Activated naive CD8-positive, alpha-beta T cell treated with anti-CD3 and anti-CD28 coated beads for 36 hours (primary cell): ENCODE measurements at regions not wholly inside any gene's neighbourhood (a gene's known extent, or its start where the extent isn't known, plus 50 kb on each side); places are given as distances from the start of the nearest gene placed in this dataset.
"Not testable (repeated sequence)": the region's sequence is repeated elsewhere in the genome, so short reads cannot be mapped to it uniquely, and the experiment has no call there.

Experiments used
- DNase-seq: peaks from one replicate; pipeline ENCODE4 v3.0.0; 2021
- H3K27ac Mint-ChIP-seq: one replicate; pipeline ENCODE4 v1.8.0; 2022; ENCODE audit warnings: mild to moderate bottlenecking, moderate library complexity, mixed read lengths
- H3K27me3 Mint-ChIP-seq: one replicate; pipeline ENCODE4 v1.8.0; 2022; ENCODE audit warnings: mild to moderate bottlenecking, mixed read lengths
- H3K36me3 Mint-ChIP-seq: one replicate; pipeline ENCODE4 v1.8.0; 2021; ENCODE audit warnings: mild to moderate bottlenecking, mixed read lengths
- H3K4me1 Mint-ChIP-seq: one replicate; pipeline ENCODE4 v1.8.0; 2021; ENCODE audit warnings: mixed read lengths
- H3K4me3 Mint-ChIP-seq: one replicate; pipeline ENCODE4 v1.8.0; 2022; ENCODE audit warnings: mild to moderate bottlenecking, moderate library complexity, mixed read lengths
- H3K9me3 Mint-ChIP-seq: one replicate; pipeline ENCODE4 v1.8.0; 2022; ENCODE audit warnings: mixed read lengths

- DNase-seq = not testable (repeated sequence)
Observed at GRCh38 chr4:14921781-14922180, 80.5 kb upstream of the CPEB2 start.

GRCh38 chr4:14924076-14924811 lies 78.0 kb upstream of the CPEB2 start:
- no peak overlapping the region for H3K27ac Mint-ChIP-seq
- no peaks in the 10 kb centered on the region for H3K4me1 Mint-ChIP-seq
- H3K9me3 Mint-ChIP-seq = no peaks in the 10 kb centered on the region
- no peak for DNase-seq
- no peaks in the 10 kb centered on the region for H3K27me3 Mint-ChIP-seq
- no peaks in the 10 kb centered on the region for H3K36me3 Mint-ChIP-seq
- no peak overlapping the region for H3K4me3 Mint-ChIP-seq

More at GRCh38 chr4:14921781-14922180, 80.5 kb upstream of the CPEB2 start:
- H3K36me3 Mint-ChIP-seq, H3K27ac Mint-ChIP-seq, H3K4me3 Mint-ChIP-seq, H3K4me1 Mint-ChIP-seq, H3K9me3 Mint-ChIP-seq, H3K27me3 Mint-ChIP-seq: not testable (repeated sequence)

- no peaks in the 10 kb centered on the region for H3K9me3 Mint-ChIP-seq
- no peaks in the 10 kb centered on the region for H3K27me3 Mint-ChIP-seq
- H3K4me3 Mint-ChIP-seq = no peak overlapping the region
- DNase-seq = no peak
- no peaks in the 10 kb centered on the region for H3K4me1 Mint-ChIP-seq
- H3K27ac Mint-ChIP-seq = no peak overlapping the region
- H3K36me3 Mint-ChIP-seq = no peaks in the 10 kb centered on the region
Observed at GRCh38 chr4:14924812-14925344, 77.4 kb upstream of the CPEB2 start.

- no peak for DNase-seq
- no peak overlapping the region for H3K4me3 Mint-ChIP-seq
- H3K27me3 Mint-ChIP-seq = no peaks in the 10 kb centered on the region
- no peak overlapping the region for H3K27ac Mint-ChIP-seq
- no peaks in the 10 kb centered on the region for H3K4me1 Mint-ChIP-seq
- H3K36me3 Mint-ChIP-seq = no peaks in the 10 kb centered on the region
- no peaks in the 10 kb centered on the region for H3K9me3 Mint-ChIP-seq
Observed at GRCh38 chr4:14925471-14925870, 76.8 kb upstream of the CPEB2 start.

DNA sequence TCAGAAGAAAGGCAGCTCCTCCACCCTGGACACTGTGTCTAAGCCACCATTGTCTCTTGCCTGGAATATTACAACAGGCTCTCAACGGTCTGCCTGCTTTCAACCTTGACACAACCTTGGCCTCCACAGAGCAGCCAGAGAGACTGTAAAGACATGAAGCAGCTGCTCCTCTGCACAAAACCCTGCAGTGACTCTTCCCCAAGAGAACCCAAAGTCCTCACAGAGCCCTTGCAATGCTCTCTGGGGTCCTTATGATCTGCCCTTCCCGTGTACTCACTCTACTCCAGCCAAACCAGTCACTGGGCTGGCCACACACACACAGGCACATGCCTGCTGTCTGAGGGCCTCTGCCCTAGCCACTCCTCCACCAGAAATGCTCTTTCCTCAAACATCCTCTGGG lies 75.9 kb upstream of the CPEB2 start:
- Mint-ChIP-seq H3K36me3 (no peaks in the 10 kb centered on the region), H3K9me3 (no peaks in the 10 kb centered on the region), H3K4me3 (no peak overlapping the region), H3K27ac (no peak overlapping the region), H3K27me3 (peaks cover 4% of the 10 kb centered on the region), H3K4me1 (no peaks in the 10 kb centered on the region)
- no peak for DNase-seq

DNA sequence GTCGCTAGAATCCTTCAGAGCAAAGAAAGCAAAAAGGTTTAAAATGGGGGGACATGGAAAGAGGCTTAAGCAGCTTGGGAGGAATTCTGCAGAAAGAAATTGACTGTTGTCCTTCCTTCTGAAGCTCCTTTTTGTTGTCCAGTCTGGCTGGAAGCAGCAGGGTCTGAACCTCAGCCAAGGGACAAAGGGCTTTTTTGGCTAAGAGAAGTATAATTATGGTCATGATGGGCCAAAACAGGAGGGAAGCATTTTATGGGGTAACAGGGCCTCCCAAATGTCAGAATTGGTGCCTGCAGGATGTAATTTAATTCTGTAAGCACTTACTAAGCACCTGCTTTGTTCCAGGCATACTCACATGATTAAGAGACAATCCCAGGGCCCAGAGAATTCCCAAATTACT lies 74.2 kb upstream of the CPEB2 start:
- no peak overlapping the region for H3K4me3 Mint-ChIP-seq

GRCh38 chr4:14929669-14930068 lies 72.6 kb upstream of the CPEB2 start:
- DNase-seq = no peak
- Mint-ChIP-seq H3K27me3 (peaks cover 20% of the 10 kb centered on the region), H3K36me3 (no peaks in the 10 kb centered on the region), H3K9me3 (no peaks in the 10 kb centered on the region), H3K27ac (no peak overlapping the region), H3K4me1 (no peaks in the 10 kb centered on the region), H3K4me3 (no peak overlapping the region)

More for the DNA sequence above, 74.2 kb upstream of the CPEB2 start:
- Mint-ChIP-seq H3K27ac (no peak overlapping the region), H3K4me1 (no peaks in the 10 kb centered on the region), H3K27me3 (peaks cover 15% of the 10 kb centered on the region), H3K9me3 (no peaks in the 10 kb centered on the region), H3K36me3 (no peaks in the 10 kb centered on the region)
- no peak for DNase-seq

DNA sequence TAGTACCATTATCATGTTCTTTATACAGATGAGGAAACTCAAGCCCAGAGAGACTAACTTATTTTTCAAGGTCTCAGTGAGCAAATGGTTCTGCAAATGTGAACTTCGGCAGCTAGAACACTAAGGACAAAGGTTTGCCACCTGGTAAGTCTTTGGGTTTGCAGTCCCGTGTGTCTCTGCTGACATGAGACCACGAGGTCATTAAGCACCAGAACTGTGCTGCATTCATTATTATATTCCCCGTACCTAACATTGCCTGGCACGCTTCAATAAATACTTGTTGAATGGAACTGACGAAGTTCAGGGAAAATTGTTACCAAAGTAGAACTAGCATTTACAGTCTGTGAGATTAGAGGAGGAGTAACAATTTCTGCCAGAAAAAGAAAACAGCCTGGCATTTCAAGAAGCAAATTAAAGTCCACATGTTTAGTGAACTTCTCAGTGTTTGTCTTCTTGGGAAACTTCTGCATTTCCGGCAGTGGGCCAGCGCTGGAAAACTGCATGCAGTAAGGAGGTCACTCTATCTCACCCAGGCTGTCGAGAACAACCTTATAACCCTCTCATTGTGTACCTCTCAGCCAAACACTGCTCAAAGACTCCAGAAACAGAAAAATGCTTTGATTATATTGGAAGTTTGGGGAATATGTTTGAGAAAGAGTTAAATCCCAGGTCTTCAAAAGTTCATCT lies 67.4 kb upstream of the CPEB2 start:
- Mint-ChIP-seq H3K9me3 (no peaks in the 10 kb centered on the region), H3K27me3 (peaks cover 47% of the 10 kb centered on the region), H3K36me3 (no peaks in the 10 kb centered on the region), H3K27ac (no peak overlapping the region), H3K4me1 (no peaks in the 10 kb centered on the region), H3K4me3 (no peak overlapping the region)
- no peak for DNase-seq

- H3K36me3 Mint-ChIP-seq = no peaks in the 10 kb centered on the region
- H3K27me3 Mint-ChIP-seq = peaks cover 29% of the 10 kb centered on the region
- no peak for DNase-seq
- H3K9me3 Mint-ChIP-seq = no peaks in the 10 kb centered on the region
- H3K4me3 Mint-ChIP-seq = no peak overlapping the region
- no peak overlapping the region for H3K27ac Mint-ChIP-seq
- no peaks in the 10 kb centered on the region for H3K4me1 Mint-ChIP-seq
Observed at GRCh38 chr4:14943749-14944148, 58.5 kb upstream of the CPEB2 start.

- H3K4me1 Mint-ChIP-seq = peaks cover 1% of the 10 kb centered on the region
- H3K27ac Mint-ChIP-seq = no peak overlapping the region
- no peaks in the 10 kb centered on the region for H3K9me3 Mint-ChIP-seq
- H3K4me3 Mint-ChIP-seq = no peak overlapping the region
- DNase-seq = no peak
- H3K36me3 Mint-ChIP-seq = no peaks in the 10 kb centered on the region
- H3K27me3 Mint-ChIP-seq = peaks cover 21% of the 10 kb centered on the region
Observed at GRCh38 chr4:14952352-14952751, 49.9 kb upstream of the CPEB2 start.
